ENCODE measurements at regions not wholly inside any gene's neighbourhood (a gene's known extent, or its start where the extent isn't known, plus 50 kb on each side); places are given as distances from the start of the nearest gene placed in this dataset.

DNA sequence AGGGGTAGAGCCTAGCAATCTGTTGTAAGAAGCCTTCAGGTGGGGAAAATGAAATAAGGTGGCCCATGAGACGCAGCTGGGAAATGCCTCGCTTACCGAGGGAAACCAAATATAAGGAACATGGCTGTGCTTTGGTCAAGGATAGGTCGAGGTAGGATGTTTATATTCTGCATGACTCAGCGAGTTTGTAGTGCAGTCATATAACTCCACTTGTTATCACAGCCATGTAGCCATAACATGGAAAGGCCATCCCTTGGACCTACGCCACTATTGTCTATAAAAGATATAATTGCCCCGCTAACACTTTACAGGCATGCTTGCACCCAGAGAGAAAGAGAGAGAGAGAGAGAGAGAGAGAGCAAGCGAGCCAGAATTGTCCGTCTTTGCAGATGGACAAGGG, 80.9 kb upstream of the GLRA2 start:
- WGBS (ENCODE audit: insufficient coverage) = 92% methylated on average over 2 of the region's 9 CpGs
- ATAC-seq (ENCODE audit: low read depth) (no peak), DNase-seq (no peak)
- Histone ChIP-seq H3K9ac (ENCODE audit: low read length) (no peak overlapping the region), H3K4me3 (ENCODE audit: control extremely low read depth in 1 of 5, extremely low read depth in 1 of 5, insufficient read depth in 1 of 5, low read depth in 2 of 5, low read length in 4 of 5) (no peak overlapping the region), H4K20me1 (ENCODE audit: control insufficient read depth, insufficient read depth, low read length, poor library complexity, severe bottlenecking) (no peaks in the 10 kb centered on the region), H3K27me3 (replicated peaks in 1 of 4; ENCODE audit: control extremely low read depth in 1 of 4, control insufficient read depth in 3 of 4, insufficient read depth in 4 of 4, low read length in 3 of 4) (no peaks in the 10 kb centered on the region), H3K27ac (ENCODE audit: low read length in 2 of 2) (no peak overlapping the region), H3K79me2 (ENCODE audit: control insufficient read depth, insufficient read depth, low read length) (no peaks in the 10 kb centered on the region), H3K4me2 (replicated peaks; ENCODE audit: low read depth, low read length, poor library complexity, severe bottlenecking) (no peak overlapping the region), H3K9me3 (ENCODE audit: control extremely low read depth in 1 of 3, control insufficient read depth in 2 of 3, insufficient read depth in 1 of 3, low read length in 2 of 3) (no peaks in the 10 kb centered on the region), H2AFZ (ENCODE audit: insufficient read depth, low read depth, low read length, poor library complexity, severe bottlenecking) (no peak overlapping the region), H3K36me3 (replicated peaks in 1 of 2; ENCODE audit: control extremely low read depth in 1 of 2, control insufficient read depth in 1 of 2, extremely low read depth in 1 of 2, insufficient read depth in 2 of 2, low read length in 1 of 2) (no peaks in the 10 kb centered on the region), H3K4me1 (ENCODE audit: control insufficient read depth in 2 of 2, insufficient read depth in 2 of 2, low read length in 2 of 2) (no peaks in the 10 kb centered on the region)
- no peaks in the 10 kb centered on the region for H3K4me1 Mint-ChIP-seq
- no peak overlapping the region for H3K4me3 Mint-ChIP-seq
- intact Hi-C loops (cut with micrococcal nuclease) = no loop called here
- no peaks in the 10 kb centered on the region for H3K9me3 Mint-ChIP-seq (ENCODE audit: insufficient read depth)
- H3K27ac Mint-ChIP-seq = no peak overlapping the region
- no peak for TF ChIP-seq EZH2 (IDR thresholded peaks at IDR 0.05; ENCODE audit: borderline replicate concordance, insufficient read depth, low read depth, low read length, poor library complexity, severe bottlenecking)
- H3K27me3 Mint-ChIP-seq = no peaks in the 10 kb centered on the region
- ChIA-PET POLR2A (no interaction called here), CTCF (no interaction called here)

DNA sequence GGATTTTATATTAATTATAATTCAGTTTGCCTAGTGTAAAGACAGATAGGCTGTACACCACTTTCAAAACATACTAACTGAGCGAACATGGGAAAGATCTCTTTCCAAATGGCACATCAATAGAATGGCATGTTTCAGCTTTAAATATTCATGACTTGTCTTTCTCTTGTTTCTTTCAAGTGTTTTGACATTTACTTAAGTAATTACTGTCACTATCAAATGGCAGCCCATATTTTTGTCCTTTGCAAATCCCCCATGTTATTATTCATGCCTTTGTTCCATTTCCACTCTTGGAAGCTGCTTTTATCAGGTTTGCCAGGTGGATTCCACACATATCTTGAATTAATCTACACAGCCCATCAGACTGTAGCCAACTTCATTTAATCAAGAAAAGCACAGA, 89.2 kb upstream of the GLRA2 start:
- no peaks in the 10 kb centered on the region for H4K20me1 ChIP-seq (ENCODE audit: control insufficient read depth, insufficient read depth, low read length, poor library complexity, severe bottlenecking)
- no peak overlapping the region for H2AFZ ChIP-seq (ENCODE audit: insufficient read depth, low read depth, low read length, poor library complexity, severe bottlenecking)
- no peaks in the 10 kb centered on the region for H3K9me3 ChIP-seq (ENCODE audit: control extremely low read depth in 1 of 3, control insufficient read depth in 2 of 3, insufficient read depth in 1 of 3, low read length in 2 of 3)
- intact Hi-C loops (cut with micrococcal nuclease) = no loop called here
- TF ChIP-seq, protein P1, sequence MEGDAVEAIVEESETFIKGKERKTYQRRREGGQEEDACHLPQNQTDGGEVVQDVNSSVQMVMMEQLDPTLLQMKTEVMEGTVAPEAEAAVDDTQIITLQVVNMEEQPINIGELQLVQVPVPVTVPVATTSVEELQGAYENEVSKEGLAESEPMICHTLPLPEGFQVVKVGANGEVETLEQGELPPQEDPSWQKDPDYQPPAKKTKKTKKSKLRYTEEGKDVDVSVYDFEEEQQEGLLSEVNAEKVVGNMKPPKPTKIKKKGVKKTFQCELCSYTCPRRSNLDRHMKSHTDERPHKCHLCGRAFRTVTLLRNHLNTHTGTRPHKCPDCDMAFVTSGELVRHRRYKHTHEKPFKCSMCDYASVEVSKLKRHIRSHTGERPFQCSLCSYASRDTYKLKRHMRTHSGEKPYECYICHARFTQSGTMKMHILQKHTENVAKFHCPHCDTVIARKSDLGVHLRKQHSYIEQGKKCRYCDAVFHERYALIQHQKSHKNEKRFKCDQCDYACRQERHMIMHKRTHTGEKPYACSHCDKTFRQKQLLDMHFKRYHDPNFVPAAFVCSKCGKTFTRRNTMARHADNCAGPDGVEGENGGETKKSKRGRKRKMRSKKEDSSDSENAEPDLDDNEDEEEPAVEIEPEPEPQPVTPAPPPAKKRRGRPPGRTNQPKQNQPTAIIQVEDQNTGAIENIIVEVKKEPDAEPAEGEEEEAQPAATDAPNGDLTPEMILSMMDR (IDR thresholded peaks at IDR 0.05) = no peak
- no peak for TF ChIP-seq EZH2 (IDR thresholded peaks at IDR 0.05; ENCODE audit: borderline replicate concordance, insufficient read depth, low read depth, low read length, poor library complexity, severe bottlenecking)
- Mint-ChIP-seq H3K9me3 (ENCODE audit: insufficient read depth) (no peaks in the 10 kb centered on the region), H3K4me1 (no peaks in the 10 kb centered on the region), H3K27me3 (peaks cover 5% of the 10 kb centered on the region), H3K27ac (no peak overlapping the region), H3K4me3 (no peak overlapping the region)
- CTCF ChIA-PET = no interaction called here
- WGBS (ENCODE audit: insufficient coverage) = no CpG with 5 or more reads among the region's 1 CpG
- no peak overlapping the region for H3K9ac ChIP-seq (ENCODE audit: low read length)
- H3K27me3 ChIP-seq (replicated peaks in 1 of 4; ENCODE audit: control extremely low read depth in 1 of 4, control insufficient read depth in 3 of 4, insufficient read depth in 4 of 4, low read length in 3 of 4) = no peaks in the 10 kb centered on the region
- H3K4me1 ChIP-seq (ENCODE audit: control insufficient read depth in 2 of 2, insufficient read depth in 2 of 2, low read length in 2 of 2) = no peaks in the 10 kb centered on the region
- ATAC-seq (ENCODE audit: low read depth) = no peak
- H3K4me3 ChIP-seq (ENCODE audit: control extremely low read depth in 1 of 5, extremely low read depth in 1 of 5, insufficient read depth in 1 of 5, low read depth in 2 of 5, low read length in 4 of 5) = no peak overlapping the region
- H3K27ac ChIP-seq (ENCODE audit: low read length in 2 of 2) = no peak overlapping the region
- H3K36me3 ChIP-seq (replicated peaks in 1 of 2; ENCODE audit: control extremely low read depth in 1 of 2, control insufficient read depth in 1 of 2, extremely low read depth in 1 of 2, insufficient read depth in 2 of 2, low read length in 1 of 2) = no peaks in the 10 kb centered on the region
- POLR2A ChIA-PET = no interaction called here
- H3K4me2 ChIP-seq (replicated peaks; ENCODE audit: low read depth, low read length, poor library complexity, severe bottlenecking) = no peak overlapping the region
- DNase-seq = no peak
- no peaks in the 10 kb centered on the region for H3K79me2 ChIP-seq (ENCODE audit: control insufficient read depth, insufficient read depth, low read length)

Measured in B cell (primary cell).